ENCODE measurements at regions not wholly inside any gene's neighbourhood (a gene's known extent, or its start where the extent isn't known, plus 50 kb on each side); places are given as distances from the start of the nearest gene placed in this dataset.

- Histone ChIP-seq H2AFZ (ENCODE audit: low read length) (no peak overlapping the region), H3K9me2 (replicated peaks; ENCODE audit: insufficient read depth, low read length) (no peaks in the 10 kb centered on the region), H3K9me3 (ENCODE audit: low read length) (no peaks in the 10 kb centered on the region), H3K36me3 (ENCODE audit: insufficient read depth, low read length) (no peaks in the 10 kb centered on the region), H4K20me1 (ENCODE audit: insufficient read depth, low read depth, low read length) (no peaks in the 10 kb centered on the region), H3K9ac (ENCODE audit: low read length) (no peak overlapping the region), H3K27ac (ENCODE audit: low read length) (no peak overlapping the region), H3K79me2 (ENCODE audit: low read length) (no peaks in the 10 kb centered on the region), H3K4me3 (ENCODE audit: low read length) (no peak overlapping the region), H3K4me1 (ENCODE audit: low read length) (peaks cover 43% of the 10 kb centered on the region), H3K4me2 (ENCODE audit: low read depth, low read length, poor library complexity, severe bottlenecking) (no peak overlapping the region), H3K27me3 (ENCODE audit: low read length) (no peaks in the 10 kb centered on the region)
- DNase-seq = no peak
Observed at GRCh38 chr7:25887266-25887665, 264.7 kb upstream of the NFE2L3 start.

GRCh38 chr7:25887795-25888559, 264.0 kb upstream of the NFE2L3 start:
- no peak for DNase-seq
- no peak overlapping the region for H3K4me2 ChIP-seq (ENCODE audit: low read depth, low read length, poor library complexity, severe bottlenecking)
- H3K36me3 ChIP-seq (ENCODE audit: insufficient read depth, low read length) = no peaks in the 10 kb centered on the region
- peaks cover 48% of the 10 kb centered on the region for H3K4me1 ChIP-seq (ENCODE audit: low read length)
- H3K79me2 ChIP-seq (ENCODE audit: low read length) = no peaks in the 10 kb centered on the region
- H3K9me3 ChIP-seq (ENCODE audit: low read length) = no peaks in the 10 kb centered on the region
- H3K9ac ChIP-seq (ENCODE audit: low read length) = no peak overlapping the region
- no peaks in the 10 kb centered on the region for H3K9me2 ChIP-seq (replicated peaks; ENCODE audit: insufficient read depth, low read length)
- no peaks in the 10 kb centered on the region for H4K20me1 ChIP-seq (ENCODE audit: insufficient read depth, low read depth, low read length)
- H3K27ac ChIP-seq (ENCODE audit: low read length) = no peak overlapping the region
- no peaks in the 10 kb centered on the region for H3K27me3 ChIP-seq (ENCODE audit: low read length)
- no peak overlapping the region for H3K4me3 ChIP-seq (ENCODE audit: low read length)
- no peak overlapping the region for H2AFZ ChIP-seq (ENCODE audit: low read length)

GRCh38 chr7:25889765-25890164, 262.2 kb upstream of the NFE2L3 start:
- Histone ChIP-seq H3K9ac (ENCODE audit: low read length) (no peak overlapping the region), H4K20me1 (ENCODE audit: insufficient read depth, low read depth, low read length) (no peaks in the 10 kb centered on the region), H2AFZ (ENCODE audit: low read length) (peak overlapping the region; percentile 26; the same call in 1 of the 2 replicates), H3K9me3 (ENCODE audit: low read length) (no peaks in the 10 kb centered on the region), H3K36me3 (ENCODE audit: insufficient read depth, low read length) (no peaks in the 10 kb centered on the region), H3K79me2 (ENCODE audit: low read length) (no peaks in the 10 kb centered on the region), H3K27me3 (ENCODE audit: low read length) (no peaks in the 10 kb centered on the region), H3K9me2 (replicated peaks; ENCODE audit: insufficient read depth, low read length) (no peaks in the 10 kb centered on the region), H3K4me2 (ENCODE audit: low read depth, low read length, poor library complexity, severe bottlenecking) (no peak overlapping the region), H3K4me3 (ENCODE audit: low read length) (no peak overlapping the region), H3K27ac (ENCODE audit: low read length) (no peak overlapping the region), H3K4me1 (ENCODE audit: low read length) (peaks cover 51% of the 10 kb centered on the region)
- DNase-seq = no peak

DNA sequence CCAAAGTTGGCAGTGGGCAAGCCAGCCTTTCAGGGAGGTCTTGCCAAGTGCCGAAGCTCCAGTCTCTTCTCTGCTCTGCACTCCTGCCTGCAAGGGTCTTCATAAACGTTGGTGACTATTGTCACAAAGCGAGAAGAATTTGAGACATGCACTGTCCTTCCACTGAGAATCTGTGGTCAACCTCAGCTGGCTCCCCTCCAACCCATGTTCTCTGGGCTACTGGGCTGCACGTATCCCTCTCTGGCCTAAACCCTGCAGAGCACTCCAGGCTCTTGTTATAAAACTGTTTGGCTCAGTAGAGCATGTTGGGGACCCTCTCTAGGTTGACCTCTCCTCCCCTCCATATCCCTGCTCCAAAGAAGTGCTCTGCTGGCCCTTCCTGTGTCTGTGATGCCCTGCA, 260.4 kb upstream of the NFE2L3 start:
- H3K9me3 ChIP-seq (ENCODE audit: low read length) = no peaks in the 10 kb centered on the region
- no peaks in the 10 kb centered on the region for H3K79me2 ChIP-seq (ENCODE audit: low read length)
- no peak overlapping the region for H2AFZ ChIP-seq (ENCODE audit: low read length)

GRCh38 chr7:25893436-25893835, 258.6 kb upstream of the NFE2L3 start:
- Histone ChIP-seq H3K9me2 (replicated peaks; ENCODE audit: insufficient read depth, low read length) (no peaks in the 10 kb centered on the region), H3K27me3 (ENCODE audit: low read length) (no peaks in the 10 kb centered on the region), H3K79me2 (ENCODE audit: low read length) (no peaks in the 10 kb centered on the region), H2AFZ (ENCODE audit: low read length) (peak overlapping the region; percentile 97), H3K9me3 (ENCODE audit: low read length) (no peaks in the 10 kb centered on the region), H3K4me1 (ENCODE audit: low read length) (peaks cover 42% of the 10 kb centered on the region), H3K4me2 (ENCODE audit: low read depth, low read length, poor library complexity, severe bottlenecking) (peak overlapping the region; percentile 82), H3K4me3 (ENCODE audit: low read length) (peak overlapping the region; percentile 64), H3K9ac (ENCODE audit: low read length) (peak overlapping the region; percentile 67), H3K27ac (ENCODE audit: low read length) (peak overlapping the region; percentile 51), H3K36me3 (ENCODE audit: insufficient read depth, low read length) (no peaks in the 10 kb centered on the region), H4K20me1 (ENCODE audit: insufficient read depth, low read depth, low read length) (no peaks in the 10 kb centered on the region)
- peak; percentile 54 for DNase-seq

More for the DNA sequence above, 260.4 kb upstream of the NFE2L3 start:
- Histone ChIP-seq H3K4me3 (ENCODE audit: low read length) (no peak overlapping the region), H3K4me1 (ENCODE audit: low read length) (peaks cover 44% of the 10 kb centered on the region), H4K20me1 (ENCODE audit: insufficient read depth, low read depth, low read length) (no peaks in the 10 kb centered on the region), H3K4me2 (ENCODE audit: low read depth, low read length, poor library complexity, severe bottlenecking) (no peak overlapping the region), H3K9ac (ENCODE audit: low read length) (no peak overlapping the region), H3K27me3 (ENCODE audit: low read length) (no peaks in the 10 kb centered on the region), H3K27ac (ENCODE audit: low read length) (no peak overlapping the region), H3K36me3 (ENCODE audit: insufficient read depth, low read length) (no peaks in the 10 kb centered on the region), H3K9me2 (replicated peaks; ENCODE audit: insufficient read depth, low read length) (no peaks in the 10 kb centered on the region)
- no peak for DNase-seq

DNA sequence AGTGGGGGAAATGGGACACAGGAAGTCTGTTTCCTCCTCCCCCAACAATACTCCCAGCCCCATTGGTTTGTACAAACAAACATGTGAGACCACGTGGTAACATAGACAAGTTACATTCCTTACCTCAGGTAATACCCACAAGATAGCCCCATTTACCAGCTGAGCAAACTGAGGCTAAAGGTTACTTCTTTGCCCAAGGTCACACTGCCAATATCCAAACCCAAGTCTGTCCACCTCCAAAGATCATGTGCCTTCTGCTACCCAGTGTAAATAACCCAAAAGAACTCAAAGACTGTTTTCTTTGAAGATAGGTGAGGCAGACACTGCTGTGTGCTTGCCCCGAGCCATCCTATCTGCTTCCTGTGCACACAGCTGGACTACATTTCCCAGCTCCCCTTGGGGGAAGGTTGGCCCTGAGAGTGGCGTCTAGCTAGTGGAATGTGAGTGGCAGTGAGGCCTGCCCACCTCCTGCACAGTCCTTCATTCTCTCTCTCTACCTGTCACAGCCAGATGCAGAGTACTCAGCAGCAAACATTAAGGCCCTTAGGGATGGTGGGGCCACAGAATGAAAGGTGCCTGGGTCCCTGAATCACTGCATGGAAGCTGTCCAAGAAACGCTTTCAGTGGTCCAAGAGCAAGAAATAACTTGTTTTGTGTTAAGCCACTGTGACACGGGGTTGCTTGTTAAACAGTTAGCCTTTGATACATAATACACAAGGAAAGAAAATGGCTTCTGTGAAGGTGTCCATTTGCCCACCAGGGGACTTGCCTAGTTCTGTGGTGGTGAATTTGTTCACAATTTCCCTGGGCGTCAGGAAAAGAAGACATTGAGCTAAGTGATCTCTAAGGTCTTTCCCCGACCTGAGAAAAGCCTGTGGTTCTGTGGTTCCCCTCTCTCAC, 257.7 kb upstream of the NFE2L3 start:
- peak overlapping the region; percentile 51; the same call in 1 of the 2 replicates for H3K27ac ChIP-seq (ENCODE audit: low read length)
- no peaks in the 10 kb centered on the region for H3K9me3 ChIP-seq (ENCODE audit: low read length)
- H3K27me3 ChIP-seq (ENCODE audit: low read length) = no peaks in the 10 kb centered on the region
- no peaks in the 10 kb centered on the region for H4K20me1 ChIP-seq (ENCODE audit: insufficient read depth, low read depth, low read length)
- H3K4me3 ChIP-seq (ENCODE audit: low read length) = peak overlapping the region; percentile 53; the same call in 1 of the 2 replicates
- H3K4me2 ChIP-seq (ENCODE audit: low read depth, low read length, poor library complexity, severe bottlenecking) = peak overlapping the region; percentile 82
- no peaks in the 10 kb centered on the region for H3K79me2 ChIP-seq (ENCODE audit: low read length)
- H3K9ac ChIP-seq (ENCODE audit: low read length) = peak overlapping the region; percentile 53; the same call in 1 of the 2 replicates
- peaks cover 47% of the 10 kb centered on the region for H3K4me1 ChIP-seq (ENCODE audit: low read length)
- DNase-seq = peak; percentile 90
- H3K36me3 ChIP-seq (ENCODE audit: insufficient read depth, low read length) = no peaks in the 10 kb centered on the region
- H3K9me2 ChIP-seq (replicated peaks; ENCODE audit: insufficient read depth, low read length) = no peaks in the 10 kb centered on the region
- H2AFZ ChIP-seq (ENCODE audit: low read length) = peak overlapping the region; percentile 97

DNA sequence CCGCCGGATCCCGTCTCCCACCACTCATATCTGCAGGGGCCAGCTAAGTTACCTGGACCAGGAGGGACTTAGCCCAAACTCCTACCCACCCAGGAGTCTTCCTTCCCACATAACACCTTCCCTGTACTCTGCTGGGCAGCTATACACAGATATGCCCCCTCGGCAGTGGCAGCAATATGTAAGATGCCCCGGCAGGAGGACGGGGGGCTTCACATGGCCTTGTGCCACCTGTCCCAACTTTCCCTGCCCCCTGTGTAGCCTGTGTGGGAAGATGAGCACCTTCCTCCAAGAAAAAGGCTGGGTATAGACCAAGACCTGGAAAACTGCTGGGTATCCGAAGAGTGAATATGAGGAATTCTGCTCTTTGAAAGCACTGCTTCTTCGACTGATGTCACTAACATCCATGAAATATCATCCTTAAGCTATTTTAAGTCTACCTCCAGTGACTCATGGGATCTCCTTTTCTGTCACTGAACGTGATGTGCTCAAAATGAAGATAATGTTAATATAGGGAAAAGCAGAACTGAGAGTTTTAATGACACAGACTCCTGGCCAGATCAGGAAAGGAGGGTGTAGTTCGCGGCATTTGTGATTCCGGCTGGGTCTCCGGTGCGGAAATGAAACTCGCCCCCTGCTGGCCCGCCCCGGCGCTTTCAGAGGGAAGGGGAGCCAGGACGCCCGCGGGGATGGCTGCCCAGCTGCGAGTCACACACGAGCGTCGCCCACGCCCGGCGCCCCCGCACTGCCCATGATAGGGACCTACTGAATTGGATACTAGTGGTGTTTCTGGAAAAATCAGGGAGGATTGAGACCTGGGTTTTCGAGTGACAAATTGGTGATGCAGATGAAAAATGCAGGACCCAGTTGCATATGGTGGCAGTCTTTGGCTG, 256.9 kb upstream of the NFE2L3 start:
- Histone ChIP-seq H4K20me1 (ENCODE audit: insufficient read depth, low read depth, low read length) (no peaks in the 10 kb centered on the region), H3K27ac (ENCODE audit: low read length) (no peak overlapping the region), H3K4me2 (ENCODE audit: low read depth, low read length, poor library complexity, severe bottlenecking) (peak overlapping the region; percentile 71), H3K4me3 (ENCODE audit: low read length) (peak overlapping the region; percentile 53), H3K79me2 (ENCODE audit: low read length) (no peaks in the 10 kb centered on the region), H3K9ac (ENCODE audit: low read length) (peak overlapping the region; percentile 53), H2AFZ (ENCODE audit: low read length) (peak overlapping the region; percentile 97), H3K36me3 (ENCODE audit: insufficient read depth, low read length) (no peaks in the 10 kb centered on the region), H3K27me3 (ENCODE audit: low read length) (no peaks in the 10 kb centered on the region), H3K4me1 (ENCODE audit: low read length) (peaks cover 38% of the 10 kb centered on the region), H3K9me3 (ENCODE audit: low read length) (no peaks in the 10 kb centered on the region), H3K9me2 (replicated peaks; ENCODE audit: insufficient read depth, low read length) (no peaks in the 10 kb centered on the region)
- DNase-seq = peak; percentile 89
